Nephron progenitor cell (in vitro differentiated cells): ENCODE measurements at regions not wholly inside any gene's neighbourhood (a gene's known extent, or its start where the extent isn't known, plus 50 kb on each side); places are given as distances from the start of the nearest gene placed in this dataset.
A peak's percentile ranks its signal among the peaks of the same experiment; 100 is the strongest.

Source experiments
- DNase-seq: peaks from one replicate; pipeline ENCODE4 v3.0.0; 2021
- H3K27ac Mint-ChIP-seq: 2 replicates; pipeline ENCODE4 v1.8.0; 2021; ENCODE audit warnings: mild to moderate bottlenecking, moderate library complexity, mixed read lengths
- H3K27me3 Mint-ChIP-seq: 2 replicates; pipeline ENCODE4 v1.8.0; 2021; ENCODE audit warnings: mild to moderate bottlenecking, low read depth, mixed read lengths; ENCODE audit not compliant: poor library complexity
- H3K36me3 Mint-ChIP-seq: 2 replicates; pipeline ENCODE4 v1.8.0; 2021; ENCODE audit warnings: low read depth, mixed read lengths
- H3K4me1 Mint-ChIP-seq: 2 replicates; pipeline ENCODE4 v1.8.0; 2021; ENCODE audit warnings: mixed read lengths
- H3K4me3 Mint-ChIP-seq: 2 replicates; pipeline ENCODE4 v1.8.0; 2021; ENCODE audit warnings: mild to moderate bottlenecking, moderate library complexity, mixed read lengths
- H3K9me3 Mint-ChIP-seq: 2 replicates; pipeline ENCODE4 v1.8.0; 2021; ENCODE audit warnings: mild to moderate bottlenecking, moderate library complexity, mixed read lengths
- CTCF ChIP-seq: fragments of 200-600 bp; sonication (generic); IDR thresholded peaks from 2 replicates; pipeline ENCODE4 v1.5.0; 2021; ENCODE audit warnings: antibody characterized with exemption

DNA sequence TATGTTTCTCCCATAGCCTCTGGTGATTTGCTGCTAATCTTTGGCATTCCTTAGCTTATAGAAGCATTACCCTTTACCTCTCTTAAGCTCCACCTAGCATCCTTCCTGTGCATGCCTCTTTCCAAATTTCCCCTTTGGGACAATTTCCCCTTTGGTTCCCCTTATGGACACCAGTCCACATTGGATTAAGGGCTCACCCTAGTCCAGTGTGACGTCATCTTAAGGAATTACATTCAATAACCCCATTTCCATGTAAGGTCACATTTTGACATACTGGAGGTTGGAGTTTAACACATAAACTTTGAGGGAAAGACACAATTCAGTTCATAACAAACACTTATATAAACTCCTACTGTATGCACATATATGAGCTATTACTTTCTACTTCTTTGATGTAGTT, 916.6 kb downstream of the SLC4A3 start:
- no peaks in the 10 kb centered on the region for H3K4me1 Mint-ChIP-seq
- H3K27ac Mint-ChIP-seq, result no peak overlapping the region
- peaks cover 24% of the 10 kb centered on the region for H3K9me3 Mint-ChIP-seq
- H3K27me3 Mint-ChIP-seq, result peaks cover 8% of the 10 kb centered on the region
- no peak for TF ChIP-seq CTCF
- no peaks in the 10 kb centered on the region for H3K36me3 Mint-ChIP-seq
- no peak for DNase-seq
- no peak overlapping the region for H3K4me3 Mint-ChIP-seq

DNA sequence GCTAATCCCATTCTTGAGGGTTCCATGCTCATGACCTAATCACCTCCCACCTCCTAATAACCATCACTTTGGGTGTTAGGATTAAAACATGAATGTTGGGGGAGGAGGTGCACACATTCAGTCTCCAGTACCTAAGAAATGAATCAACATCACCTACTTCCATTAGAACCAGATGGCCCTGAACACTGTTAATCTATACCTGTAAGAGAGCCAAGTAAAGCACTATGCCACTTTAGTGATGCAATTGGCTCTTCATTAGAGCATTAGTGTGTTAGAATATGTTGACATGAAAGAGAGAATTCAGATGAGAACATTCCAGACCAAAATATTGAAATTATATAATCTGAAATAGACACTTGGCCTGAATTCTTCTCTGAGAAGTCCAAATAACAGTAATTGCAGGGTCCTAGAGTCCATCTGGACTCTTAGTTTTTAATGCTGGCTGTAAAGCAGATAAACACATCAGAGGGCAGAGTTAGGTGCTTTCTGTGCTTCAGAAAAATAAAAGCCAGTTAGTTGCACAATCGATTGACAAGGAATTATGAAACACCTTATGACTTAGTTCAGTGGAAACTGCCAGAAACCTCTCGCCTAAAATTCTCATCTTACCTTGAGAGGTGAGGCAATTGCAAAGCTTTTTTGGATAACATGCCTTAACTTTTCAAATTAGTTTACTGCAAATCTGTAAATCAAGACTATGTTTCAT, 923.7 kb downstream of the SLC4A3 start:
- TF ChIP-seq CTCF, result no peak

DNA sequence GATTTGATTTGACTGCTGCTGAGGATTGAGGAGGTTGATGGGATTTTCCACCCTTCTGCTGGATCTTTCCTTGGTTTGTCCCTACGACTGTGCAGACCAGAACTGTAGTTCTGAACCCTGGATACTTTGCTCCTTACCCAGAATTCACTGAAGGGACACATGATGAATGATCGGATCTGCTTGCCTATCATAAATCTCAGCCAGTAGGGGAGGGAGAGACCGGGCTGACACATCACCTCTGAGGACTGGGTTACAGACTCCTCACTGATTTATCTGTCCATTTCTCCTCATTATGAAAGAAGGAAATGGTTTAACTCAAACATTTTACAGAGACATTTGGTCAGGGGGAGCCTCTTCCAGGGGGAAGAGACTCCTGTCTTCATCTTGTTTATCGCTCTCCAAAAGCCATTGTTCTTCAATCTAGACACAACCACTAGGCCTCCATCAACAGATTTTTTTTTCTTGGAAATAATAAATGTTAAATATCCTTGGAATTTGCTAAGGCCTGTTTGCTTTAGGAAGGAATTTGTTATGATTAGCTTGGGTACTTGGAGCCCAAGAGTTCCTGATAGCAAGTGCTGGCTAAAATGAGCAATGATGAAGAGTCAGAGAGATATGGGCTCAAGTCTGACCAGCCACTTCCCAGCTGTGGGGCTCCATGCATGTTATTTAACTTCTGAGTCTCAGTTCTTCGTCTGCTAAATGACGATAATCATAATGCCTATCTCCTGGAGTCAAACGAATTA, 925.5 kb downstream of the SLC4A3 start:
- Mint-ChIP-seq H3K4me1 (peaks cover 38% of the 10 kb centered on the region), H3K27me3 (no peaks in the 10 kb centered on the region), H3K9me3 (no peaks in the 10 kb centered on the region), H3K36me3 (no peaks in the 10 kb centered on the region), H3K4me3 (no peak overlapping the region), H3K27ac (peak overlapping the region; percentile 46)
- DNase-seq, result peak; percentile 6
- no peak for TF ChIP-seq CTCF

More for the DNA sequence above, 923.7 kb downstream of the SLC4A3 start:
- Mint-ChIP-seq H3K27me3 (peaks cover 5% of the 10 kb centered on the region), H3K4me3 (no peak overlapping the region), H3K4me1 (peaks cover 23% of the 10 kb centered on the region), H3K36me3 (no peaks in the 10 kb centered on the region), H3K9me3 (no peaks in the 10 kb centered on the region), H3K27ac (no peak overlapping the region)
- DNase-seq, result no peak

DNA sequence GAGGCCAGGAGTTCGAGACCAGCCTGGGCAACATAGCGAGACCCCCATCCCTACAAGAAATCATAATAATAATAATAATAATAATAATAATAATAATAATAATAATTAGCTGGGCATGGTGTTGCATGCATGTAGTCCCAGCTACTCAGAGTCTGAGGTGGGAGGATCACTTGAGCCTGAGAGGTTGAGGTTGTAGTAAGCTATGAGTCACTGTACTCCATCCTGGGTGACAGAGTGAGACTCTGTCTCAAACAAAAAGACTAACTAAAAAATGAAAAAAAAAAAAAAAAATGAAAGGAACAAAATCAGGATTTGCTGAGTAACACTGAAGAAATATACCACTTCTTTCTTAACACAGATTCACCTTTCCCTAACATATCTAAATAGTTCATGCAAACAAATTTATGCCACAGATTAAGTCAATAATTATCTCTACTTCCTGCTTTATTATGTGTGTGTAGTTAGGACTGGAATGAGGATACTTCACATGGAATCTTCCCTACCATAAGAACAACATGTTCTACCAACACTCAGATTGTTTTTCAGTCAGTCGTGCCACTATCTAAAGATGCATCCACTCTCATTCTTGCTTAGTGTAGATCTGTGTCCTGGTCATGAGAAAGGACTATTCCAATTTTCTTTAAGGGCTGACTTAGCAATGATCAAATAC, 928.7 kb downstream of the SLC4A3 start:
- H3K4me3 Mint-ChIP-seq, result no peak overlapping the region
- peaks cover 4% of the 10 kb centered on the region for H3K27me3 Mint-ChIP-seq
- no peaks in the 10 kb centered on the region for H3K36me3 Mint-ChIP-seq
- TF ChIP-seq CTCF, result no peak
- peaks cover 45% of the 10 kb centered on the region for H3K4me1 Mint-ChIP-seq
- no peak overlapping the region for H3K27ac Mint-ChIP-seq
- no peak for DNase-seq
- H3K9me3 Mint-ChIP-seq, result peaks cover 9% of the 10 kb centered on the region

GRCh38 chr2:220556658-220557057, 929.2 kb downstream of the SLC4A3 start:
- Mint-ChIP-seq H3K9me3 (peaks cover 10% of the 10 kb centered on the region), H3K27me3 (peaks cover 4% of the 10 kb centered on the region), H3K27ac (peak overlapping the region; percentile 25), H3K36me3 (no peaks in the 10 kb centered on the region), H3K4me1 (peaks cover 45% of the 10 kb centered on the region), H3K4me3 (no peak overlapping the region)
- TF ChIP-seq CTCF, result no peak
- no peak for DNase-seq
